GM19099 (cell line): ENCODE measurements at regions not wholly inside any gene's neighbourhood (a gene's known extent, or its start where the extent isn't known, plus 50 kb on each side); places are given as distances from the start of the nearest gene placed in this dataset.

ENCODE experiments used
- POLR2A ChIP-seq: IDR thresholded peaks from 3 replicates; pipeline ENCODE4 v1.6.1; 2011; ENCODE audit warnings: low read depth; ENCODE audit not compliant: insufficient read length; ENCODE audit errors: extremely low read depth

GRCh38 chr6:134426623-134427022 is 108.7 kb upstream of the SGK1 start:
- no peak for TF ChIP-seq POLR2A

GRCh38 chr6:134425513-134425912 is 107.6 kb upstream of the SGK1 start:
- TF ChIP-seq POLR2A, result no peak

GRCh38 chr6:134424798-134425170 is 106.9 kb upstream of the SGK1 start:
- no peak for TF ChIP-seq POLR2A

- no peak for TF ChIP-seq POLR2A
Observed at GRCh38 chr6:134424165-134424797, 106.4 kb upstream of the SGK1 start.

- no peak for TF ChIP-seq POLR2A
Observed at GRCh38 chr6:134422426-134423231, 104.7 kb upstream of the SGK1 start.

- no peak for TF ChIP-seq POLR2A
Observed at GRCh38 chr6:134421501-134421900, 103.6 kb upstream of the SGK1 start.

GRCh38 chr6:134420614-134421181 is 102.8 kb upstream of the SGK1 start:
- no peak for TF ChIP-seq POLR2A

GRCh38 chr6:134419716-134420115 is 101.8 kb upstream of the SGK1 start:
- TF ChIP-seq POLR2A, result no peak

- TF ChIP-seq POLR2A, result no peak
Observed at GRCh38 chr6:134416418-134417154, 98.7 kb upstream of the SGK1 start.

GRCh38 chr6:134415656-134416055 is 97.7 kb upstream of the SGK1 start:
- no peak for TF ChIP-seq POLR2A

- no peak for TF ChIP-seq POLR2A
Observed at GRCh38 chr6:134415194-134415593, 97.3 kb upstream of the SGK1 start.

GRCh38 chr6:134414793-134415192 is 96.9 kb upstream of the SGK1 start:
- TF ChIP-seq POLR2A, result no peak

- TF ChIP-seq POLR2A, result no peak
Observed at GRCh38 chr6:134413241-134413643, 95.3 kb upstream of the SGK1 start.

GRCh38 chr6:134410541-134410940 is 92.6 kb upstream of the SGK1 start:
- no peak for TF ChIP-seq POLR2A

GRCh38 chr6:134407791-134408190 is 89.9 kb upstream of the SGK1 start:
- no peak for TF ChIP-seq POLR2A

GRCh38 chr6:134406311-134406710 is 88.4 kb upstream of the SGK1 start:
- no peak for TF ChIP-seq POLR2A

GRCh38 chr6:134405386-134406087 is 87.6 kb upstream of the SGK1 start:
- TF ChIP-seq POLR2A, result no peak
